Renal pelvis (tissue), 1 donor: ENCODE measurements at regions not wholly inside any gene's neighbourhood (a gene's known extent, or its start where the extent isn't known, plus 50 kb on each side); places are given as distances from the start of the nearest gene placed in this dataset.
"Not testable (repeated sequence)": the region's sequence is repeated elsewhere in the genome, so short reads cannot be mapped to it uniquely, and the experiment has no call there.

Source experiments
- DNase-seq: peaks from one replicate; pipeline ENCODE4 v3.0.0-alpha.2; 2013

DNA sequence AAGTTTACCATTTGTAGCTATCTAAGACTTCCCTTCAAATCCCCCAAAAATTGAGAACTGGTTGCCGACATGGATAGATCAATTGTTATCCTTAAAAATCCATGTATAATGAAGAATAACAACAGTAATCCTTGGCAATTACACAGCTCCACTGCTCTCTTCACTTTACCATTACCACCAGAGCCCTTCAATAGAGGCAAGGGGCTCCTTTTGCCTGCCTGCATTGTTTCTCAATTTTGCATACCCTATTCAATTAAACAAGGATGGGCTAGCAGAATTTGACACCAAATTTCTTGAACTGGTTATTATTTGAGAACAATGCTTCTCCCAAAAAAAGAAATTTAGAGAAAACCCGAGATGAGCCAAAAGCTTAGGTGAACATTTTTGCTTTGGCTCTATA lies 387.8 kb upstream of the PKN2 start:
- DNase-seq: no peak

DNA sequence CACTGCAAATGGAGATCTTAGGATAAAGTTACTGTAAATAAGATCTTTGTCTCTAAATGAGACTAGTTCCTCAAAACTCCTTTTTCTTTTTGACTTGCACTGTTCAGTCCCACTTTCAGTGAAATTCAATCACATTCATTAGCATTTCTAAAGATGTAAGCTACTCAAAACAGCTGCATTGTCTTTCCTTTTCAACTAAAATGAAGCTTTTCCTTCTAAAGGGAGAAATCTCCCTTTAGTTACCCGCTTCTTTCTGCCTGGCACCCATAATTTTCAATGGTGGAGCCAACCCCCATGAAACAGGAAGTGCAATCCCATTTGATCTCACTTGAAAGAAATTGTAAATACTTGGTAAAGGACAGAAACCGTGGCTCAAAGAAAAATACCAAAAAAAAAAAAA lies 387.4 kb upstream of the PKN2 start:
- no peak for DNase-seq

DNA sequence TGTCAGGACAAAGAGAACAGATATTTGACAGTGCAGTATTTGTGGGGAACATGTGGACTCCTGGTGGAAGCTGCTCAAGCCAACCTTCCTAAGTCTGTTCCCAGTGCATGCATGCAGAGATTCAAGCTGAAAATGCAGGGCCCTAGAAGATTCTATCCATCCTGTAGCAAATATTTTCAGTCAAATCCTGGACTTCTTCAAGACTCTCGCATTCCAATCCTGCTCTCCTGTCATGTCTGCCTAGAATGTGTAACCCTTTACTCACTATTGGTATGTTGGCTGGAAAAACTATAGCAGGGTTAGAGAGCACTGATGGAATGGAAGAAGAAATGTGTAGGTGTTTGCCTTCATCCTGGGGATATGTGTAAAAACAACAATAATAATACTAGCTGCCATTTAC lies 385.6 kb upstream of the PKN2 start:
- no peak for DNase-seq

DNA sequence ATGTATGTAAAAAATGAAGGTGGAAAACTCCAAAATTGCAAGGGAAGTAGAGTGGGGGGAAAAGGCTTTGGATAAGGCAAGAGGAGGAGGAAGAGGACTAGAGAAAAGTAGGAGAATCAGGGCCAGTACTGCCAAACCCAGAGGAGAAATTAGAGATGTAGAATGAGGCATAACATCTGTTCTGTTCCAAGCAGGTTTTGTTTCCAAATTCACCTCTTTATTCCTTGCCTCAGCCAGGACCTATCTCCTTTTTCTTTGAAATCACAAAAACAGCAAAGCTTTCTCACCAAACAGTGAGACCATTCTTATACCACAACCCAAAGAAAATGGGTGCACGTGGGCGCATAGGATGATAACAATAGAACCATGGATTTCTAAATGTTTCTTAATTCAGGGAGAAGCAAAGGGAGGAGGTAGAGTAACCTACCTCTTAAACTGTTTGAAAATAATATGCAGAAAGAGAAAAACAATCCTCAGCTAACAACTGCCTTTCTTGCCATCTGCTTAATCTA lies 383.3 kb upstream of the PKN2 start:
- no peak for DNase-seq

DNA sequence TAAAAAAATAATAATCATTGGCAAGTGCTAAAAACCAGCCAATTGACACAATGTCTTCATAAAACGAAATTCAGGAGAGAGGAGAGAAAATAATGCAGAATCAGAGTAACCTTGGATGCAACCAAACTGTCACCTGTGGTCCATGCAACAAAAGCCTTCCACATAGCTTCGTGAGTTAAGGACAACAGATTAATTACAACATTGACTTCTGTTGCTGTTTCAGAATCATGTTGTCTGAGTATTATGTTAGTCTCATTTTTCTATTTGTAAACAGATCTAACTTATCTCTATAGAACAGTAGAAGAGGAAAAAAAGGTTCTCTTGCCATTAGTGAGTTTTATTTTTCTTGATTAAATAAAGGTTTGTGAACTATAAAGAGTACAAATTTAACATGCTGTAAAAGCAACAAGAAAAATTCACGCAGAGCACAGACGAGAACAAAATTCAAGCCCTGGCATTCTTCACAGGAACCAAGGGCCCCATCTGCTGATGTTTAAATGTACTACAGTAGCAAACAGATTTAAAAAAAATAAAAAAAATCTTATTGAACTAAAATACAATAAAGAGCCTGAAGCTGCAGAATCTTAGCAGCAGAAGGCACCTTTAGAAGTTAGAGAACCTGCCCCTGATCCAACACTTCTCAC lies 381.1 kb upstream of the PKN2 start:
- DNase-seq: peak; percentile 46

DNA sequence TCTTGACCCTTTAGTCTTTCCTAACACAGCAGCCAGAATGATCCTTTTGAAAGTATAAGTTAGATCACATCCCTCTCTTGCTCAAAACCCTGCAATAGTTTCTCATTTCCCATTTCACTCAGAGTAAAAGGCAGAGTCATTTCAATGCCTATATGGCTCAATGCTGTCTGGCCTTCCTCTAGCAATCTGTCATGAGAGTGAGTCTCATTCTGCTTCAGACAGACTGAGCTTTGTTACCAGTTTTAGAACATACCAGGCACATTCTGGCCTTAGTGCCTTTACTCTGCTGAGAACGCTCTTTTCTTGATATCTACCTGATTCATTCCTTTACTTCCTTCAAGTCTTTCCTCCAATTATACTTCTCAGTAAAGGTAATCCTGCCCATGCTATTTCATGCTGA lies 372.8 kb upstream of the PKN2 start:
- DNase-seq: no peak

DNA sequence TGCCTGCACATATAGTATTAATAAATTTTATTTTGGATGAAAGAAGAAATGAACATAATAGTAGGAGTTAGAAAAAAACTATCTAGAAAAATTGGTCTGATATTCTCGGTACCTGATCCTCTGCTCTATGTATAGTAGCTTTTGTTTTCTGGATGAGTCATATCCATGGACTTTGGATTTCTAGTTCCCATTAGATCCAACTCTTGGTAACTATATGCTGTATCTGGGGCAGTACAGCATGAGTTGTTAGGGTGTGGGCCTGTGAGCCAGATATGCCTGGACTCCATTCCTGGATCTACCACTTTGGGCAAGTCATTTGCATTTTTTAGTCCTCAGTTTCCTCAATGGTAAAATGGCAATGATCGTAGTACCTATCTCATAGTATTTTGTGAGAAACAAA lies 372.2 kb upstream of the PKN2 start:
- DNase-seq: no peak

DNA sequence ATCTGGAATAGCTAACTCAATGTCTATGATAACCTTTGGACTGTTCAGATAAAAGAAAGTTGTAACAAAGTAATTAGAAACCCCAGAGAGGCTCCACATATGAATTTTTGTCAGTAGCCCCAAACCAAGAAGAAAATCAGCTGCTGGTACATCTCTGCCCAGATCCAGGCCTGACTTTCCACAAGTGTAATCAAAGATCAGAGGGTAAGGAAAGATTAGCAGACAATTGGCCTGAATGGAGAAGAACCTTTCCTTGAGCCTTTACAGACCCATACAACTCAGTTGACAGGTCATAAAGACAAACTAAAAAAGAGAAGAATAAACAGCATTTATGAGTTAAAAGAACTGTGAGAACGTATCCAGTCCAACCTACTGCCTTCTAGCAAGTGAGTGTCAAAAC lies 366.7 kb upstream of the PKN2 start:
- DNase-seq: peak; percentile 29

DNA sequence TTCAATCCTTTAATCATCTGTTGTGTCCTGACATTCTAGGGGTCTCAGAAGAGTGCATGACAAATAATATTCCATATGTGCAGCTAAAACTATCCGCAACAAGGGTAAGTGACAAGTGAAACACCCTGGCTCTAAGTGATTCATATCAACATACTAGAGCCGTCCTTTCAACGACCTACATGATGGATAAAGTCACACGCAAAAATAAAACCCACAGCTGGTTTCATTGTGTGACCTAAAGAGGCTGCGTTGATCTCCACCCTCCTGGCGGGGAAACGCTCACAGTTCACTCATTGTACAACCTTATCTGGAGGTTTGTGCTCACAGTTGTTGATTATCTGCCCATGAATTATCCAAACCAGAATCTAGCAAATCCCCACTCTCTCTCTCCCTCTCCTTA lies 365.3 kb upstream of the PKN2 start:
- no peak for DNase-seq

DNA sequence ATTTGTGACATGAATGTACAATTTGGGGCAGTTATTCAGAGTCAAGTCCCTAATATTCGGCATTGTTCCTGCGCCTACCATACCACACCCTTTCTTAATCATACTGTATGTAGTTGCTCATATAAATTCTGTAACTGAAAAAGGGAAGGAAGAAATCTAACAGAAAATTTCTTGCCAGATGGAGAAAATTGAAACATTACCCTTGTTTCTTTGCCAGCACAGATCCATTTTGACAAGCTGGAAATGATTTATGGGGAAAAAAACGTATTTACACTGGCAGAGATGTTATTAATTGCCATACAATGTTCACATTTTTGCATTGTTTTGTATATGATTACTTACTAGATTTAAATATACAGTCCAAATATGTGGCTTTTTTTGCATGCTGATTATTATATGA lies 363.8 kb upstream of the PKN2 start:
- DNase-seq: no peak

DNA sequence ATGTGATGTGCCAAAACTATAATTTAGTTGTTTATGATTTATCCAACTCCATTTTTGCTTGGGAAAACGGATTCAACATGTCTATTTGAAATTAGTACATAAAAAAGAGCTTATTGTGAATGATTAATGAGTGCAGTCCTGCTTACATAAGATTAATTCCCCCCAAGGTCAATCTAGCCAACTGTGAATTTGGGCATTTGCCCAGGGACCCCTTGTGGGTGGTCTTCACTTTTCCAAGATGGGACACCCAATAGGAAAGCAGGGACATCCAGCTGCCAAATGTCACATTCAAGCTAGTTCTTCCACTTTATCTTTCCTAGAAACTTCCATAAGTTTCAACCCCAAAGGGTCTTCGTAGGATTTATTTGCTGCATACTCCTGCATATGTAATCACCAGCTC lies 362.4 kb upstream of the PKN2 start:
- DNase-seq: peak; percentile 78

DNA sequence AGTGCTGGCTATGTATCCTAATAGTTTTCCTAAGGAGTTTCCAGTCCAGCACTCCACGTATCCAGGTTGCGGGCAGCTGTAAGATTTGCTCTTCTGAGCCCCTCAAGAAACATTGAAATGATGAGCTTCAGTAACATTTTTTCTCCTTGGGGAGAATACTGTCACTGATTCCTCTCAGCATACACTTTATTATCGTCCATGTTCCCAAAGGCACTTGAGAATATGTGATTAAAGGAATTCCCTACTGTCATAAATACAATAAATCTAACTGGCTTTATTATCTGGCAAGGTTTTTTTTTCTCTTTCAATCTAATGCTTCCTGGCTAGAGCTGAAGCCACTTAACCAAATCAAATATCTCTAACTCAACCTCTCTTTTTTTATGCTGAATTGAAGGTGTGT lies 359.2 kb upstream of the PKN2 start:
- DNase-seq: no peak

DNA sequence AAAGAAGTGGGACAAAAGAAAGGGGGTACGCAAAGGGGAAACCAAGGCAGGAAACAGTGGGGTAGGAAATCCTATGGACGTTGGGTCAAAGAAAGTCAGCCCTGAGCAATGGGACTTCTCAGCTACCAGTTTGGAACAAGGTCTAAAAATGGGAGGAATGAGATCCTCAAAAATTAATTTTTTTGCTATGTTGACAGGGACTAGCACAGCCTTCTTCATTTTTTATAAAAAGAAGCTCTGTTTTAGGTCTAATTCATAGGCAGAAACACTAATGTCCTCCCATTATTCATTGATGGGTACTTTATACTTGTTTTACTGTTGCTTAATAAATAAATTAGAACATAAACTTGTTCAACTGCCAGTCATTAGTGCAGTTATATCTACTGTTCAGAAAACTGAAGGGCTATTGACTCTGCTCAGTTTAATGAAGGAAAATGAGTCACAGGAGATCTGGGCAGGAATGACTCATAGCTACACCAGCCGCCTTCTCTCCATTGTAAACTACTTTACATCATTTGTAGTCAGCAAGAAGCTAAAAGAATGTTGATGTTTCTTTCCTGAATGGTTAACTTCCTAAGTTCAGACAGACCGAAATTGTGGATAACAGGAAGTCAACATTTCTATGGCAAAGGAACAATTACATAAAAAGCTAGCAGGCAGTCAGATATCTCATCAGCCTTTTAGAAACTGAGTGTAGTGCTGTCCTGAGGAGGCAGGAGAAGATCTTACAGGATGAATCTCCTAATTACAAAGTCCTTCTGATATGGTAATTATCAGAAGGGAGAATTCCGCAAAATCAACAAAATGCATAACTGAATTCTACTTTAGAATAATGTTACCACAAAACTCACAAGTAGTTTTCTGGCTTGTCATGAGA lies 356.4 kb upstream of the PKN2 start:
- no peak for DNase-seq

DNA sequence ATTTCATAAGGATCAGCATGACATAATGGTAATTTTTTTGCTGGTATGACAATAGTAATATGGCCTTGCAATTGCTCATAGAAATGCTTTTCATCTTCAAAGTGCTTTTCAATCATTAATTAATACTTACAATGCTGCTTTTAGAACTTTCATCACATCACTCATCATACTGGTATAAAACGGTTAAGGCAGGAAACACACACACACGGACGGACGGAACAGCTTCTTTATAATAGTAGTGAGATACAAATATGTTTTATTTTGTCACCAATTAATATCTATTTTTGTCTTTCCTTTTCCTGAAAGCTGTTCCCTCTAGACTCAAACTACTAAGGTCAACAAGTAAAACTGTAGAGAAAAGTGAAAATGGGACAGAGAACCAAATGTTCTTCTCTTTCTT lies 353.9 kb upstream of the PKN2 start:
- DNase-seq: no peak

DNA sequence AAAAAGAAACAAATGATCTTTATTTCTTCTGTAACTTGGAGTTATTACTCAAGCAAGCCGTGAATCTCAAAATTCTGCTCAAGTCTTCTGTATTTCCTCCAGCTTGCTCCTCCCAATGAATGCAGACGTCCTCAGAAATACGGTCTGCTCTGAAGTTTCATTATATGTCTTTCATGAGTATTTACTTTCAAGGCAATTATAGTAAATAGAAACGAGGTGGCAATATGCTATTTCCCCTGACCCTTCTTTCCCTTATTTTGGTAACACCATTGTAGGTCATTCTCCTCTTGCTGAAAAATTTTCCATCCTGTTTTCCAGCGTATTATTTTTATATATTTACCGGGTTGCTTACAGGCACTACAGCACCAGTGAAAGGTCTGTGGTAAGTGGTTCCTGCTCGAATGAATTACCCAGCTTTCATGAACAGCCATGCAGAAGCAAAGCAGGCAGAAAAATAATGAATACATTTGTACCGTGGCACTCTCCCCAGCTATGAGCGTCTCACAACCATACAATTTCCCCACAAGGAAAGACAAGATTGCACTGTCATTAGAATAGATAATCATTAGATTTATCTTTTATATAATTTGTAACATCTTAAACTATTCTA lies 350.9 kb upstream of the PKN2 start:
- no peak for DNase-seq

DNA sequence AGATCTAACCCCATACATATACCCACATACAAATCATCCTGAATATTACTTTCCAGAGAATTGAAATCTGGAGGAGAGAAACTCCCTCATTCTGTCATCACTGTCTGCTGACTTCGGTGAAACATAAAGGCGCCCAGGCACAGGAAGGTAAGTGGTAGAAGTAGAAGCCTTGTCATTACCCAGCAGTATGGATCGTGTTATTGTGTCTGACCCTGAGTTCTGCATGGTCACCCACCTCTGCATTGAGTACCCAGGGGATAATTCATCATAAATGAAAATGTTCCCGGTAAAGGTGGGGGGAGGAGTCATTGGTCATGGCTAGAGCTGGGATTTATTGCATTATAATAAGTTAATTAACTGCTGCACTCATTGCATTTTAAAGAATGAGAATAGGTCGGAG lies 342.6 kb upstream of the PKN2 start:
- DNase-seq: no peak

DNA sequence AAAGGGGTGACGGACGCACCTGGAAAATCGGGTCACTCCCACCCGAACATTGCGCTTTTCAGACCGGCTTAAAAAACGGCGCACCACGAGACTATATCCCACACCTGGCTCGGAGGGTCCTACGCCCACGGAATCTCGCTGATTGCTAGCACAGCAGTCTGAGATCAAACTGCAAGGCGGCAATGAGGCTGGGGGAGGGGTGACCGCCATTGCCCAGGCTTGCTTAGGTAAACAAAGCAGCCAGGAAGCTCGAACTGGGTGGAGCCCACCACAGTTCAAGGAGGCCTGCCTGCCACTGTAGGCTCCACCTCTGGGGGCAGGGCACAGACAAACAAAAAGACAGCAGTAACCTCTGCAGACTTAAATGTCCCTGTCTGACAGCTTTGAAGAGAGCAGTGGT lies 342.0 kb upstream of the PKN2 start:
- not testable (repeated sequence) for DNase-seq

DNA sequence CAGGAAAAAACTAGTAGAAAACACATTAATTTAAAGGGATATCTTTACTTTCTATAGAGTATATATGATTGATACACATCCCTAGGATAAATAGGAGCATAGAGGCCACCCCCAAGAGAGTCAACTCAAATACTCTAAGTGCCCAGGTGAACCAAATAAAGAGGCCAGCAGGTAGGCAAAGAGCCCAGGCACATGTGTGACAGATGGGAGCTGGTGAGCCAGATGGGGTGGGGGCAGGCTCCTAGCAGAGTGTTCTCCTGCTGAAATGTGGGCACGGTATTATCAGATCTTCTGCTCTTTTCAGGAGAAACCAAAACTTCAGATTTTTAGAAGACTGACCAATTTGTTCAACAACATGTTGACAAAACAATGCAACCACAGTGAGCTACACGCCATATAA lies 333.4 kb upstream of the PKN2 start:
- no peak for DNase-seq

DNA sequence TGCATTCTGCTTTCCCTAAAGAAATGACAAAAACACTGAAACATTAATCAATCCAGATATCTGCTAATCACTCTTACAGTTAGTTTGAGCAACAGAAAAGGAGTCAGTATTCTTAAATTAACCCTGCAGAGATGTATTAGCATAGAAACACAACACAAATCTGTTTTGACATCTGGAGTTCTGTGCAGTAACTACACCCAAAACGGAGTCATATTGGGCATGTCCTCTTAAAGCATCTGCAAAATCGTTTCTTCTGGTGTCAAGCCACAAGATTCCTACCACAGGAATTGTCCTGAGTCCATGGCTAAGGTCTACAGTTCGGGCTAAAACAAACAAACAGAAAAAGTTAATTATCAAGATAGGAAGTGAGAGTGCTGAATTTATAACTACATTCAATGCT lies 332.1 kb upstream of the PKN2 start:
- no peak for DNase-seq

DNA sequence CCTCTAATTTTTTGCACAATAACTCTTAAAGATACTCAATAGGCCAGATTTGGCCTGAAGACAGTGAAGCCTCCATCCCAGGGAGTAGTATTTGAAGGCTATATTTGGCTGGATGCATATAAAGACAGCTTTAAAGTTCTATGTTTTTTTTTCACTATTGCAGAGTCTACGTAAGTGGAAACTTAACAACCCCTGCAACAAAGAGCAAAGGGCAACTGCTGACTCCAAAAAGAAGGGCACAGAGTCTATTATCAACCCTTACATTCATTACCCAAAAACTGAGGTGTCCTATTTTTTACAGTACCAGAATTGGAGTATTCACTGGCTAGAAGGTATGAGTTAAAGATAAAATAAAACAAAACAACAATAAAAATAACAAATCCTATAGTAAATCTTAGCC lies 329.8 kb upstream of the PKN2 start:
- no peak for DNase-seq

DNA sequence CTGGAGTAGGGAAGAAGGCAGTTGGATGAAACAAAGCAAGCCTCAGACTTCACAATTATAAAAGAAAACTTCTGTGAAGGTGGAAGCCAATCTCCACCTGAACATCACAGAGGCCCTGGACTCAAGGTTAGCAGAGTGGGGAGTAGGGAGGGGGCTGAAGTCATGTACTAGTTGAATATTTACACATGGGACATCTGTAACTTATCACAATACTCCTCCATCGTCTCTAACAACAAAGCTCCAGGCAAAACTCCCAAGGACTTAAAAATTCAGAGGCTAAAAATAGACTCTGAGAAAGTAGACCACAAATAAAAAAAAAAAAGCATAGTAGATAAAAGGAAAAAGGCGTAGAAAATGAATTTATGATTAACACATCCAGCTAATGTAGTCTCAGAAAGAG lies 326.3 kb upstream of the PKN2 start:
- DNase-seq: peak; percentile 21

DNA sequence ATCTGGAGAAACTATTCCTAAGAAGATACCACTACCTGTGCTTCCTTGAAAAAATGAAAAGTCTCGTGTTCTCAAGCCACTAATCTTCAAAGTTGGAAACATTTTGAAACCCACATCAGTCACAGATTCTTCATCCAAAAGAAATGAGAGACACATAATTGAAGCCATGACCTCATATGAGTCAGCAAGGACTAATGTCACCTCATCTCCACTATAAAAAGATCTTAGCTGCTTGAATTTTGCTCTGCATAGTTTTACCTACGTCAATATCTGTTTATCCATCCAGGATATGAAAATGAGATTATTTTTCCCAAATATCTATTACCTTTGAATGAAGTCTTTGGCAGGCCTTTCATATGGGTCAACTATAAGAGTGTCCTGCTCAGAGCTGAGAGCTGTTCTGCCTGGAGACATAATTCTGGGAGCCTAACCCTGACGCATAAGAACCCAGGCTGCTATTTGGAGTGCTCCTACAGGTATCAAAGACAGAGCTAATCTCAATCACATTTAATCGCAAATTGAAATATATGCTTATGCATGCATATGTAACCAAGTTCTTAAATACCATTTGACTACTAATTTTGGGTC lies 312.5 kb upstream of the PKN2 start:
- no peak for DNase-seq

DNA sequence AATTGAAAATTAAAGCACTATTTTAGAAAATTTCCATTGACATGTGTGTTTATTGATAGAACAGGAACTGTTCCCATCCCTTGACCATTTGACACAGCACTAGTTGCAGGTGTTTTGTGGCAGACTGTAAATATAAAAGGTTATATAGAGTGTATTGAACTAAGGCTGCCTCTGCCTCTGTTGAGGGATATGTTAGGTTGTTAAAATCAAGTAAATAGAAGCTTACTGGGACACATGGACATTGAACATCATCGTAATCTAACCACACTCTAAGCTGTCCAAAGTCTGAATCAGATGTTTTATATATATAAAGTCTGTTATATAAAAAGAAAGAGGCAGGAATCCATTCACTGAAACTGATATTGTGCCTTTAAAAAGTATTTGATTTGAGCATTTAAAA lies 308.1 kb upstream of the PKN2 start:
- no peak for DNase-seq
